Upper lobe of left lung (tissue), 4 donors: ENCODE measurements at regions not wholly inside any gene's neighbourhood (a gene's known extent, or its start where the extent isn't known, plus 50 kb on each side); places are given as distances from the start of the nearest gene placed in this dataset.

Source experiments
- EP300 ChIP-seq, 4 donors: sonication (generic); formaldehyde crosslinking; IDR thresholded peaks; one replicate each; pipeline ENCODE4 v1.5.1; 2017; ENCODE audit warnings: antibody characterized with exemption in 4 of 4, control low read depth in 2 of 4
- POLR2A ChIP-seq, 4 donors: fragments of 450-650 bp; IDR thresholded peaks; one replicate each; pipeline ENCODE4 v1.5.1; 2016 to 2017; ENCODE audit warnings: antibody characterized with exemption in 4 of 4, mild to moderate bottlenecking in 2 of 4
- POLR2AphosphoS5 ChIP-seq, 2 donors: sonication (generic); formaldehyde crosslinking; IDR thresholded peaks; one replicate each; pipeline ENCODE4 v1.5.1; 2017; ENCODE audit warnings: antibody characterized with exemption in 2 of 2

- no peak for TF ChIP-seq POLR2A (IDR thresholded peaks at IDR 0.05)
- no peak for TF ChIP-seq EP300 (IDR thresholded peaks at IDR 0.05)
- no peak for TF ChIP-seq POLR2AphosphoS5 (IDR thresholded peaks at IDR 0.05)
These were observed 55.9 kb upstream of the TARP start for GRCh38 chr7:38329340-38329739.
